Stimulated activated CD4-positive, alpha-beta T cell treated with anti-CD3 and anti-CD28 coated beads, Interleukin-12 subunit alpha, Interleukin-12 subunit beta, amount 100 ng/mL, for 24 hours (primary cell): ENCODE measurements at regions not wholly inside any gene's neighbourhood (a gene's known extent, or its start where the extent isn't known, plus 50 kb on each side); places are given as distances from the start of the nearest gene placed in this dataset.

ENCODE experiments used
- DNase-seq, 2 experiments: peaks; one replicate each; pipeline ENCODE4 v3.0.0-alpha.2; 2020; ENCODE audit warnings: low read depth in 2 of 2

- no peak for DNase-seq
Measured at GRCh38 chr2:65845442-65846182, 413.2 kb upstream of the SPRED2 start.

- DNase-seq: no peak
Measured at GRCh38 chr2:65842104-65842503, 409.7 kb upstream of the SPRED2 start.

DNA sequence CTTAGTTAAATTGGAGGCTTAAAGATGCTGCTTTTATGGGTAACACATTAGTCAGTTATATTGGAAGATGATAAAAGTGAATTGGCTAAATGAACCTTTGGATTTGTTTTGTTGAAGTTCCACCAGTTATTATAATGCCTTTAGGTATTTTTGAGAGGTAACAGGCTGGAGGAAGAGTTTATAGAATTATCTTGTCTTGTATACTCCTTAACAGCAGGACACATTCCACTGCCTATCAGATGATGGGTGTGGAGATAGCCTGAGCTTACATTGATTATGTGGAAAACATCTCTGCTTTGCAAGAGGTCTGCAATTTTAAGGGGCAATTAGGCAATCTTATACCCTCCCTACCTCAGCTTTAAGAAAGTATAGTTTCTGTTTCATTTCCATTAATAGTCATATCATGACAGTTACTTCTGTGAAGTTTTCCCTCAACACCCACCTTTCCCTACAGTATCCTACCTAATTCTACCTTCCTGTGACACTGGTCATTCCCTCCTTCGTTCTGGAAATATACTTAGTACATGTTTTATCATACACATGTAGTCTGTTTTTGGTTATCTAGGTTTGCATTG is 403.7 kb upstream of the SPRED2 start:
- DNase-seq: no peak

GRCh38 chr2:65834771-65835475 is 402.5 kb upstream of the SPRED2 start:
- DNase-seq: no peak

- DNase-seq: no peak
Measured at GRCh38 chr2:65834062-65834461, 401.7 kb upstream of the SPRED2 start.

- no peak for DNase-seq
Measured at GRCh38 chr2:65831509-65831908, 399.1 kb upstream of the SPRED2 start.

DNA sequence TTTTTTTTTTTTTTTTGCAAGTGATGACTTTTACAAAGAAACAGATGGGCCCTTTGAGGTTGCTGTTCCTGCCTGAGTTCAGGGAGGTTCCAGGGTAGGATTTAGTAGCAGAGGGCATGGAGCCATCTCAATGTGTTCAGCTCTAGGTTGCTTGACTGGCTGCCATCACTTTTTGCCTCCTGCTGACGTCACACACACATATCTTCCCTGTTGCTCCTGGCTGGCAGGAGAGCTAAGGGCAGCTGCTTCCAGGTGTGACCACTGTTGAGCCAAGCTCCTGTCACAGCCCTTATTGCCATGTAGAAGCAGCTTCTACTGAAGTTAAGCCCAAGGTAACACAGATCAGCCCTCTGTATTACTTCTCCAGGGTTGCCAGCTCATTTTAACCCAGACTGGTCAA is 394.2 kb upstream of the SPRED2 start:
- no peak for DNase-seq

GRCh38 chr2:65823511-65823910 is 391.1 kb upstream of the SPRED2 start:
- no peak for DNase-seq

DNA sequence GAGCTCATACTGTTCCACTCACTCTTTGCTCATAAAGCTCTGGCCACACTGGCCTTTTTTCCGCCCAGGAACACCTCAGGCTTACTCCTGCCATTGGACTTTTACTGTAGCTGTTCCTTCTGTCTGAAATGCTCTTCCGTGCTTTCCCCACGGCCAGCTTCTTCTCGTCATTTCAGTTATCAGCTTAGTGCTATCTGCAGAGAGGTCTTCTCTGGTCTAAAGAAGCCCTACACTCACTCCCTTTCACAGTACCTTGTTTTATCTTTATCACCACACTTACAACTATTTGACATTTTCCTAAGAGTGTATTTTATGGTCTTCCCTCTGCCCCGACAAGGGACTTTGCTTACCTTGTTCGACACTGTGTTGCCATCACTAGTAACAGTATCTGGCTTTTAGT is 388.1 kb upstream of the SPRED2 start:
- no peak for DNase-seq

GRCh38 chr2:65819963-65820362 is 387.6 kb upstream of the SPRED2 start:
- no peak for DNase-seq

GRCh38 chr2:65818873-65819451 is 386.6 kb upstream of the SPRED2 start:
- DNase-seq: no peak

DNA sequence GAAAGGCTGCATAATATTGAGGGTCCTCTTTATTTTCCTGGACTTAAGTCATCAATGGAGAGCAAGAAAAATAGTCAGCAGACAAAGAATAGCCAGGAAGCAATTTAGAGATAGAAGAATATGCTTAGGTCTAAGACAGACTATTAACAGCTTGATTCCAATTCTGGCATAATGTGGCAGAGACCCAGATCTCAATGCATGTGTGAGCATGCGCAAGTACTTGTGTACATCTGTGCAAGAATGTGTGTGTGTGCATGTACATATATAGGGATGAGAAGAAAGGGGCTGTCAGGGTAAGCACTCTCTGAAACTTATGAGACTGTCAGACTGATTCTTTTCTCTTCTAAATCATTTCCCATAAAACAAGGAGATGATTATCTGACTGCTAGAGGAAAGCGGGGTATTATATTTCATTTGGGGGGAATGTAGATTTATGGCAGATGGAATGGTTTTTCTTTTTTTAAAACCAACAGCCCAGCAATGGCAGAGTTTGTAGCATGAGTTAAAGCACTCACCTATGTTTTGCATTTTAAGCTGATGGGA is 381.3 kb upstream of the SPRED2 start:
- no peak for DNase-seq

DNA sequence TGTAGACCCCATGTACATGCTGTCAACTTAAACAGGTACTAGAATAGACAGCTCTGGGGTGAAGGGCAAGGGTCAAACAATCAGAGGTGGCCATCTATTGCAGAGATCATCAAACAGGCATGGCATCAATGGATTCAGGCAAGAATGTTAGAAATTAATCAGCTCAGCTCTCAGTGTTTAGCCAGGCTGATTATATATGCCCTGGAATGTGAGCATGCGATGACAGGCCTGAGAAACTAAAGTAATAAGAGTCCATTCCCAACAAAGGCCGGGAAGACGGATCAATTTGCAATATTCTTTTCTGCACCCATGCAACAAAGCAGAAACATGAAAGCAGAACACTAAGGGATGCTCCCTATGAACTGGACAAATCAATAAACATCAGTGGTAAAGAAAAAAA is 380.5 kb upstream of the SPRED2 start:
- no peak for DNase-seq

DNA sequence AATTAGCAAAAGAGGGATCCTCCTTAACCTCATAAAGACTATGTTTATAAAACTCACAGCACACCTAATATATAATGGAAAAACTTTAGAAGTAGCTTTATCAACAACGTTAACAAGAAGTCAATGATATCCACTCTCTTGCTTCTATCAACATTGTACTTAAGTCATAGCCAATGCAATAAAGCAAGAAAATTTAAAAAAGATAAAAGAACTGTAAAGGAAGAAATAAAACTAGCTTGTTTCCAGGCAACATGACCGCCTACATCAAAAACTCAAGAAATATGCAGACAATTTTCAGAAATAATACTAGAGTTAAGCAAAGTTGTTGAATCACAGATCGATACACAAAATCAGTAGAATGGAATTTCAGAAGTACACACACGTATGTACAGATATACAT is 375.5 kb upstream of the SPRED2 start:
- no peak for DNase-seq

DNA sequence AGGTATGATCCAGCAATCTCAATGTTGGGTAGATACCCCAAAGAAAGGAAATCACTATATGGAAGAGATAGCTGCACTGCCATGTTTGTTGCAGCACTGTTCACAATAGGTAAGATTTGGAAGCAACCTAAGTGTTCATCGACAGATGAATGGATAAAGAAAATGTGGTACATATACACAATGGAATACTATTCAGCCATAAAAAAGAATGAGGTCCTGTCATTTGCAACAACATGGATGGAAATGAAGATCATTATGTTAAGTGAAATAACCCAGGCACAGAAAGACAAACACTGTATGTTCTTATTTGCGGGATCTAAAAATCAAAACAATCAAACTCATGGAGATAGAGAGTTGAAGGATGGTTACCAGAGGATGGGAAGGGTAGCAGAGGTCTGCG is 372.4 kb upstream of the SPRED2 start:
- DNase-seq: no peak

DNA sequence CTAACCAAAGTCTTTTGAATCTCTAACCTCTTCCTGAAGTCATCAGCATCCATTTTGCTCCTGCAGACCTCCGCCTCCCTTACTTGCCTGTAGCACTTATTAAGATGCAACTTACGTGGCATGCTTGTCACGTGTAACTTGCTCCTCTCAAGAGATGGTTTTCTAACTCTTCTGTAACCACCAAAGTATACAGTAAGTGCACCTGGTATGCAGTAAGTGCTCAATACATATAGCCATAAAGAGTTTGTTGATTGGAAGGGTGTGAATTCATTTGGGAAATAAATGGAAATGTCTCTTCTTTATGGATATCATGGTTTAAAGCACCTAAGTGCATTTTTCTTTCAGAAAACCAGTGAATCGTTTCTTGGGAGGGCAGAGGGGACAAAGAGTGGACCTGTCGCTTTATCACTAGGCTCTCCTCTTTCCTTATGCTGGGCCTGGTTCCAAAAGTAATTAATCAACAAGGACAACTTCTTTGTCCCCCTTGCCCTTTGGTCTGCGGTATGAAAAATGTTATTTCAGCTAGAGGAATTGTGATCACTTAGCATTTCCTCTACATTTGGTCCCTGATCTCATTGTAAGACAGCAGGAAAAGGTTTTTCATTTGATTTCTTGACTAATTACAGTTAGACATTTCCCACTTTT is 370.0 kb upstream of the SPRED2 start:
- no peak for DNase-seq

DNA sequence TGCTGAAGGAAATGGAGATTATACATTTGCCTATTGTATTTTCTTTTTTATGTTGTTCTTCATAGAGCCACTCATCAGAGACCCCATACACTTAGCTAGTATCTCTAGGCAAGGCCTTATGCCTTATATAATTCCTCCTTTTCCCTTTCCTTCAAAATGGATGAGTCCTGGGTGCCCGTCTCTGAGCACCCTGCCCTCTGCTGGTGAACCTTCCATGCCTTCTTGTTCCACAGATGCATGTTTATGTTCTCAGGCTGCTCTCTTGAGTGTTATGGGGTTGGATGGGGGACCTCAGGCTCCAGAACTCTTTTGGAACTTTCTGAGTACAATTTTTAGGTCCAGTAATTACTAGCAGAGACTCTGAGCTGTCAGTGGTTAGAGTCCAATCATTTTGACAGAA is 368.6 kb upstream of the SPRED2 start:
- DNase-seq: no peak

GRCh38 chr2:65799141-65799854 is 366.9 kb upstream of the SPRED2 start:
- DNase-seq: no peak

- DNase-seq: no peak
Measured at GRCh38 chr2:65798641-65799040, 366.2 kb upstream of the SPRED2 start.

DNA sequence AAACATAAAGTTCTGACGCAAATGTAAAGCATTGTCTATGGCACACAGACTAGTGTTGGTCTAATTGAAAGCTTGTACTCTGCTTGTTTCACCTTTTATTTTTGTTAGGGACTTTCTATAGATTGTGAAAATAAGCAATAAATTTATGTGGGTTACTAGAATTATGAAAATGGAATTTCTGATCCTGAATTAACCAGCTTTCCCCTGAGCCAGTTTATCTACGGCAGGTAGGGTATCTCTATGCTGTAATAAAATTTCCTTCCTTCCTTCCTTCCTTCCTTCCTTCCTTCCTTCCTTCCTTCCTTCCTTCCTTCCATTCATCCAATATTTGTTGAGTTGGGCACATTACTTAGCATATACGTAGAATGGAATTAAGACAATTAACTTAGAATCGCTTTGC is 362.6 kb upstream of the SPRED2 start:
- DNase-seq: no peak

DNA sequence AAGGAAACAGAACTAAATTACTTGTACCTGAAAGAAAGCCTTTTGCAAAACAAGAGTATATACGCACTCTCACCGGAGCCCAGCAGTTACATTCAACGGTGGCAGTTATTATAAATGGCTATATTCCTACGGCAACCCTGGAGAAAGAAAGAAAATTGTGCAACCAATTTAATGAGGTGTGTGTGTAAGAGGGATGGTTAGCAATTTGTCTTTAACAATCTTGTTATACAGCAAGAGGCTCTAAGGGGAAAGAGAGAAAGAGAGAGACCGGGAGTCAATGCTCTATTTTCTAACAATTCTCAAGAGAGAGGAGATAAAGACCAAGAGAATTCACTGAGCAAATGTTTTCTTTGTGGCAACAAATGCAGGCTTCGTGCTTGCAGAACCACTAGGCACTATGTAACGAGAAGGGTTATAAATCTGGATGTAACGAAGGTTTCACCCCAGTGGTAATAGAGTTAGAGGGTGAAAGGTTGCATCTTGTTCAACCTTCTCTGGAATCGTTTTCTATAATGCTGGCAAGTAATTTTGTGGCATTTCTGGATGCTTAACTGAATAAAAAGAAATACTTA is 359.1 kb upstream of the SPRED2 start:
- DNase-seq: no peak
